CD4-positive, alpha-beta memory T cell (primary cell): ENCODE measurements at regions not wholly inside any gene's neighbourhood (a gene's known extent, or its start where the extent isn't known, plus 50 kb on each side); places are given as distances from the start of the nearest gene placed in this dataset.

ENCODE experiments used
- CTCF ChIA-PET: fragments of 350-600 bp; sonication (Branson Sonifier 250); formaldehyde crosslinking; loops from one replicate; lab custom pipeline; 2021; ENCODE audit warnings: inconsistent platforms; ENCODE audit not compliant: partially characterized antibody; lab: Charles Lee
- POLR2A ChIA-PET: fragments of 350-600 bp; sonication (Branson Sonifier 250); formaldehyde crosslinking; loops from one replicate; lab custom pipeline; 2021; ENCODE audit not compliant: partially characterized antibody; lab: Charles Lee
- DNase-seq, 5 donors: peaks; one replicate each; pipeline versions ENCODE4 v3.0.0 to v3.0.0-alpha.2; 2020 to 2022; ENCODE audit warnings: mixed read lengths in 1 of 5
- H3K27ac ChIP-seq: one replicate; pipeline ENCODE4 v1.7.0; 2013; ENCODE audit warnings: low read depth, low read length
- H3K27me3 ChIP-seq: 2 replicates; pipeline ENCODE4 v1.7.0; 2013; ENCODE audit warnings: mild to moderate bottlenecking, low read length, moderate library complexity; ENCODE audit not compliant: insufficient read depth
- H3K36me3 ChIP-seq: 2 replicates; pipeline ENCODE4 v1.7.0; 2013; ENCODE audit warnings: mild to moderate bottlenecking, low read length, moderate library complexity; ENCODE audit not compliant: insufficient read depth
- H3K4me1 ChIP-seq: 2 replicates; pipeline ENCODE4 v1.7.0; 2013; ENCODE audit warnings: mild to moderate bottlenecking, low read length, moderate library complexity; ENCODE audit not compliant: insufficient read depth
- H3K4me3 ChIP-seq, 2 donors: one replicate each; pipeline ENCODE4 v1.7.0; 2013; ENCODE audit warnings: low read length in 2 of 2, mild to moderate bottlenecking in 1 of 2
- H3K9me3 ChIP-seq, 2 donors: one replicate each; pipeline ENCODE4 v1.7.0; 2013; ENCODE audit warnings: low read length in 2 of 2, control low read depth in 1 of 2; ENCODE audit not compliant: control insufficient read depth in 1 of 2
- H3K27ac Mint-ChIP-seq, 7 donors: one replicate each; pipeline ENCODE4 v1.8.0; 2020 to 2021; ENCODE audit warnings: mixed read lengths in 7 of 7, mild to moderate bottlenecking in 6 of 7, inconsistent platforms in 3 of 7, moderate library complexity in 3 of 7
- H3K27me3 Mint-ChIP-seq, 2 donors: one replicate each; pipeline ENCODE4 v1.8.0; 2020 to 2021; ENCODE audit warnings: mixed read lengths in 2 of 2
- H3K36me3 Mint-ChIP-seq, 2 donors: one replicate each; pipeline ENCODE4 v1.8.0; 2020 to 2021; ENCODE audit warnings: mixed read lengths in 2 of 2, inconsistent platforms in 1 of 2, mild to moderate bottlenecking in 1 of 2
- H3K4me1 Mint-ChIP-seq, 4 donors: one replicate each; pipeline ENCODE4 v1.8.0; 2020 to 2021; ENCODE audit warnings: mixed read lengths in 4 of 4, mild to moderate bottlenecking in 1 of 4
- H3K4me3 Mint-ChIP-seq, 8 donors: one replicate each; pipeline ENCODE4 v1.8.0; 2020 to 2021; ENCODE audit warnings: mixed read lengths in 8 of 8, mild to moderate bottlenecking in 7 of 8, moderate library complexity in 6 of 8, inconsistent platforms in 3 of 8
- H3K9me3 Mint-ChIP-seq, 8 donors: one replicate each; pipeline ENCODE4 v1.8.0; 2020 to 2021; ENCODE audit warnings: mixed read lengths in 8 of 8, mild to moderate bottlenecking in 5 of 8, inconsistent platforms in 3 of 8, moderate library complexity in 1 of 8
- intact Hi-C: fragments of 100-400 bp; cut with micrococcal nuclease; formaldehyde crosslinking; loops from one replicate; pipeline ENCODE4 v1.15.1; 2023

DNA sequence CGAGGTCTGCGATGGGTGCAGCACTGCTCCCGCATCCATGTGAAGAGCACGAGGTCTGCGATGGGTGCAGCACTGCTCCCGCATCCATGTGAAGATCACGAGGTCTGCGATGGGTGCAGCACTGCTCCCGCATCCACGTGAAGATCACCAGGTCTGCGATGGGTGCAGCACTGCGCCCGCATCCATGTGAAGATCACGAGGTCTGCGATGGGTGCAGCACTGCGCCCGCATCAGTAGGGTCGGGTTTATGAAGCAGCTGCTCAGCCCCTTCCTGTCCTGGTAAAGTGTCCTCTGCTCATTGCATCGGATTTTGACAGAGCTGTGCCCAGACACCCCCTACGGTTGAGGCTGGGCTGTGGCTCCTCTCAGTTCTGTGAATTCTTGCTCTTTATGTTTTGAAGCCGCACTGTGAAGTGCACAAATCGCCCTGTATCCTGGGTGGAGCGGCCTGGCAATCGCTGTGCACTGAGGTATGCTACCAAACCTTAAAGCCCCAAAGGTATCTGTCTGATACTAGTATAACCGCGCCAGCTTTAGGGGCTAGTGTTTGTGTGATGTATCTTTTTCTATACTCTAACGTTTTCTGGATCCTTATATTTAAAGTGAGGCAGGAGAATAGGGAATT lies 98.7 kb downstream of the CPZ start:
- Mint-ChIP-seq H3K27me3 (peaks cover 3 to 6% of the 10 kb centered on the region in 2 donors), H3K9me3 (peaks cover 0 to 3% (median 0%) of the 10 kb centered on the region in 8 donors), H3K27ac (no peak overlapping the region), H3K36me3 (no peaks in the 10 kb centered on the region), H3K4me1 (peaks cover 0 to 4% (median 0%) of the 10 kb centered on the region in 4 donors), H3K4me3 (no peak overlapping the region)
- Histone ChIP-seq H3K4me1 (no peaks in the 10 kb centered on the region), H3K4me3 (no peak overlapping the region), H3K9me3 (no peaks in the 10 kb centered on the region), H3K27me3 (no peaks in the 10 kb centered on the region), H3K27ac (no peak overlapping the region), H3K36me3 (no peaks in the 10 kb centered on the region)
- ChIA-PET CTCF (no interaction called here), POLR2A (no interaction called here)
- DNase-seq = no peak
- intact Hi-C loops = no loop called here

- Mint-ChIP-seq H3K36me3 (no peaks in the 10 kb centered on the region), H3K4me3 (no peak overlapping the region), H3K4me1 (peaks cover 0 to 4% (median 0%) of the 10 kb centered on the region in 4 donors), H3K27ac (no peak overlapping the region), H3K27me3 (peaks cover 3 to 6% of the 10 kb centered on the region in 2 donors), H3K9me3 (peaks cover 0 to 3% (median 0%) of the 10 kb centered on the region in 8 donors)
- no peak overlapping the region for H3K4me3 ChIP-seq
- ChIA-PET CTCF (no interaction called here), POLR2A (no interaction called here)
- no peaks in the 10 kb centered on the region for H3K4me1 ChIP-seq
- no peaks in the 10 kb centered on the region for H3K27me3 ChIP-seq
- DNase-seq = no peak
- intact Hi-C loops = no loop called here
- no peaks in the 10 kb centered on the region for H3K9me3 ChIP-seq
- no peaks in the 10 kb centered on the region for H3K36me3 ChIP-seq
- no peak overlapping the region for H3K27ac ChIP-seq
Observed at GRCh38 chr4:8690216-8691150, 97.9 kb downstream of the CPZ start.

- H3K36me3 ChIP-seq = no peaks in the 10 kb centered on the region
- Mint-ChIP-seq H3K27me3 (peaks cover 3% of the 10 kb centered on the region in 2 donors), H3K4me1 (peaks cover 0 to 4% (median 0%) of the 10 kb centered on the region in 4 donors), H3K9me3 (peaks cover 0 to 3% (median 0%) of the 10 kb centered on the region in 8 donors), H3K27ac (no peak overlapping the region), H3K36me3 (no peaks in the 10 kb centered on the region), H3K4me3 (no peak overlapping the region)
- POLR2A ChIA-PET = no interaction called here
- CTCF ChIA-PET = no interaction called here
- no peak overlapping the region for H3K27ac ChIP-seq
- H3K27me3 ChIP-seq = no peaks in the 10 kb centered on the region
- no peak overlapping the region for H3K4me3 ChIP-seq
- no peaks in the 10 kb centered on the region for H3K9me3 ChIP-seq
- intact Hi-C loops = no loop called here
- no peak for DNase-seq
- no peaks in the 10 kb centered on the region for H3K4me1 ChIP-seq
Observed at GRCh38 chr4:8689741-8690140, 97.2 kb downstream of the CPZ start.

DNA sequence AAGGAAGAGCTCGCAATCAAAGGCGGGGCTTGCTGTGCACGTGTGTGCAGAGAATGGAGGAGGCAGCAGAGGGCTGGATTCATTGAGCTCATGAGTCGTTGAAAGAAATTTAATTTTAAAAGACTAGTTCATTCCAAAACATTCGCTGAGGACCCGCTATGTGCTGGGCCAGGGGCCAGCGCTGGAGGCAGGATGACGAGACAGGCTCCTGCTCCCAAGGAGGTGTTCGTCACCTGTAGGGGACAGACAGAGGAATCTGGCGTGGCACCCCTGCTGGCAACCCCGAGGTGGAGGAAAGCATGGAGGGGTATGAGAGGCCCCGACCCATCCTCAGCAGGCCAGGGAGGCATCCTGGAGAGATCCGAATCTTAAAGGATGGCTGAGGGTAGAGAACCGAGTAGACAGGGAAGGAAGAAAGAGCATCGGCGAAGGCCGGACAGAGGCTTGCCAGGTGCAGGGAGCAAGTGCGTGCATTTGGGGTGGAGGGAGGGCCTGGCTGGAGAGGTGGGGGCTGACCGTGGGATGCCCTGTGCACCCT lies 96.4 kb downstream of the CPZ start:
- Histone ChIP-seq H3K27ac (no peak overlapping the region), H3K9me3 (no peaks in the 10 kb centered on the region), H3K4me3 (no peak overlapping the region), H3K27me3 (no peaks in the 10 kb centered on the region), H3K4me1 (no peaks in the 10 kb centered on the region), H3K36me3 (no peaks in the 10 kb centered on the region)
- POLR2A ChIA-PET = no interaction called here
- no peak for DNase-seq
- Mint-ChIP-seq H3K9me3 (peaks cover 0 to 3% (median 0%) of the 10 kb centered on the region in 8 donors), H3K4me3 (no peak overlapping the region), H3K36me3 (no peaks in the 10 kb centered on the region), H3K27ac (no peak overlapping the region), H3K4me1 (peaks cover 0 to 4% (median 0%) of the 10 kb centered on the region in 4 donors), H3K27me3 (peaks cover 3% of the 10 kb centered on the region in 2 donors)
- CTCF ChIA-PET = no interaction called here
- intact Hi-C loops = no loop called here

DNA sequence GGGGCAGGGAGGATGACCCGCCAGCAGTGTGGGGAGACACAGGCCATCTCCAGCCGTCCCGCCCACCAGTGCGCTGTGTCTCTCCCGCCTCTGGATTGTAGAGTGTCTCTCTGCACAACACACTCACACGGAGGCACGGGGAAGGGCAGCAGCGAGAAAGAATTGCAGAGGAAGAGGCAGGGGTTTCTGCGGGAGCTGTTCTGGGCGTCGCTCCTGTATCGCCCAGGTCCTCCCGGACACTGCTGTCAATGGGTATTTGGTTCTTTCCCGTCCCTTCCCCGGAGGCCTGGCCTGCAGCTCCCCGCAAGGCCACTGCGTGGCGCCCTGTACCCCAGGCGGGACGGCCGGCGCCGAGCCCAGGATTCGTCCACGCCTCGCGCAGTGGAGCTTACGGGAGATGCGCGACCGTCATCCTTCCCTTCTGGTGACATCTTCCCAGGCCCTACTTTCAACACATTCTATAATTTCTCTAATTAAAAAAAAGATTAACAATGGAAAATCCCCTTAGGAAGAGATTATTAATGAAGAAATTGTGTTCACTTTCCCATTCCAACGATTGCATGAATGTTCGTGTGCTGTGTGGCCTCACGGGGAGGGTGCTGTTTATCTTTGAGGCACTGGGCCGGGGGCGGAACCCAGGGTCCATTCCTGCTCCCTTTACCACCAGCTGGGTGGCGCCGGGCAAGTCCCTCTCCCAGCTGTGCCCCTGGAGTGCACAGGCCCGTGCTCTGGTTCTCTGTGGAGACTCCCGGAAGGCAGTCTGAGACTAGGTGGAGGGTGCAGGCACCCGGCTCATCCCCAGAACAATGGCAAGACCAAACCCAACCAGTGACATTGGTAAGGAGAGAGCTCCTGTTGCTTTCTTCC lies 95.7 kb downstream of the CPZ start:
- Histone ChIP-seq H3K9me3 (no peaks in the 10 kb centered on the region), H3K27ac (no peak overlapping the region), H3K36me3 (no peaks in the 10 kb centered on the region), H3K4me1 (no peaks in the 10 kb centered on the region), H3K4me3 (no peak overlapping the region), H3K27me3 (no peaks in the 10 kb centered on the region)
- Mint-ChIP-seq H3K27me3 (peaks cover 3% of the 10 kb centered on the region in 2 donors), H3K4me1 (peaks cover 0 to 4% (median 0%) of the 10 kb centered on the region in 4 donors), H3K9me3 (peaks cover 0 to 7% (median under 1%) of the 10 kb centered on the region in 8 donors), H3K27ac (no peak overlapping the region), H3K4me3 (no peak overlapping the region), H3K36me3 (no peaks in the 10 kb centered on the region)
- no peak for DNase-seq
- intact Hi-C loops = no loop called here
- CTCF ChIA-PET = no interaction called here
- POLR2A ChIA-PET = no interaction called here

DNA sequence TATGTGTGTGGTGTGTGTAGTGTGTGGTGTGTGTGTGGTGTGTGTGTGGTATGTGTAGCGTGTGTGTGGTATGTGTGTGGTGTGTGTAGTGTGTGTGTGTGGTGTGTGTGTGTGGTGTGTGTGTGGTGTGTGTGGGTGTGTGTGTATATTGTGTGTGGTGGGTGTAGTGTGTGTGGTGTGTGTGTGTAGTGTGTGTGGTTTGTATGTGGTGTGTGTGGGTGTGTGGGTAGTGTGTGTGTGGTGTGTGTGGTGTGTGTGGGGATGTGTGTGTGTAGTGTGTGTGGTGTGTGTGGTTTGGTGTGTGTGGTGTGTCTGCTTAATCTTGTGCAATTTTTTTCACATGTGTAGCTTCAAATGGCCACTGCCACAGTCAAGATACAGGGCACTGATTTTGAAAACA lies 94.5 kb downstream of the CPZ start:
- ChIA-PET POLR2A (no interaction called here), CTCF (no interaction called here)
- no peaks in the 10 kb centered on the region for H3K9me3 ChIP-seq
- H3K27me3 ChIP-seq = no peaks in the 10 kb centered on the region
- H3K4me3 Mint-ChIP-seq = no peak overlapping the region
- no peak overlapping the region for H3K4me3 ChIP-seq
- no peak for DNase-seq
- H3K36me3 ChIP-seq = no peaks in the 10 kb centered on the region
- no peaks in the 10 kb centered on the region for H3K4me1 ChIP-seq
- H3K36me3 Mint-ChIP-seq = no peaks in the 10 kb centered on the region
- intact Hi-C loops = no loop called here
- no peak overlapping the region for H3K27ac ChIP-seq
- no peak overlapping the region for H3K27ac Mint-ChIP-seq
- peaks cover 0 to 4% (median 0%) of the 10 kb centered on the region in 4 donors for H3K4me1 Mint-ChIP-seq
- peaks cover 2 to 3% of the 10 kb centered on the region in 2 donors for H3K27me3 Mint-ChIP-seq
- H3K9me3 Mint-ChIP-seq = peaks cover 0 to 7% (median 0%) of the 10 kb centered on the region in 8 donors
